IPS DF 6.9 (cell line): ENCODE measurements at regions not wholly inside any gene's neighbourhood (a gene's known extent, or its start where the extent isn't known, plus 50 kb on each side); places are given as distances from the start of the nearest gene placed in this dataset.

Source experiments
- DNase-seq: peaks from one replicate; pipeline ENCODE4 v3.0.0-alpha.2; 2013; ENCODE audit warnings: low read depth, low spot score
- H3K27ac ChIP-seq: one replicate; pipeline ENCODE4 v1.5.1; 2013; ENCODE audit warnings: low read length, control low read depth
- H3K27me3 ChIP-seq: 2 replicates; pipeline ENCODE4 v1.6.1; 2013; ENCODE audit warnings: mild to moderate bottlenecking, low read length; ENCODE audit not compliant: control insufficient read depth, insufficient read depth
- H3K36me3 ChIP-seq: 2 replicates; pipeline ENCODE4 v1.6.1; 2013; ENCODE audit warnings: low read length; ENCODE audit not compliant: control insufficient read depth, insufficient read depth
- H3K4me1 ChIP-seq: 2 replicates; pipeline ENCODE4 v1.6.1; 2013; ENCODE audit warnings: low read length; ENCODE audit not compliant: control insufficient read depth, insufficient read depth
- H3K4me3 ChIP-seq: 2 replicates; pipeline ENCODE4 v1.5.1; 2013; ENCODE audit warnings: mild to moderate bottlenecking, low read length
- H3K9me3 ChIP-seq: 2 replicates; pipeline ENCODE4 v1.6.1; 2013; ENCODE audit warnings: low read length, inconsistent platforms; ENCODE audit not compliant: control insufficient read depth, insufficient read depth
- WGBS: extraction: QIAGEN DNeasy Blood & Tissue Kit; methylation state at CpG from one replicate; pipeline ENCODE4 v1.1.7; 2013; ENCODE audit warnings: mixed read lengths, missing lambda C conversion rate; ENCODE audit not compliant: insufficient read length, insufficient coverage; 5-methylcytosine and 5-hydroxymethylcytosine counted together

DNA sequence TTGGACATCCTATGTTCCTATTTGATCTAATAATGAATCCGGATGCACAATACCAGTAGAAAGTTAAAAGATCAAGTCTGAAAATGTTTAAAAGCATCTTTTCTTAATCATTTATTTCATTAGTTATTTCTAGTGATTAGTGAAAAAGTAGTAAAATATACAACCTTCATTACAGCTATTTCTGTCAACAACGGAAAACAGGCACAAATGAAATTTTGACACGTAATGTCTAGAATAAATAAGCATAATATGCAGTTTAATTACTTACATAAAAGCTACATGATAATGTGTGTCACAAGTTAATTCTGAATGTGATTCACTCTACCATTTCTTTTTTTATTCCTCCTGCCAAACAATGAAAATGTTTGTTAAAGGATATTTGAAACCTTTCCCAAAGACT, 216.1 kb downstream of the MYCN start:
- H3K27ac ChIP-seq: no peak overlapping the region
- H3K4me1 ChIP-seq: no peaks in the 10 kb centered on the region
- WGBS: no CpG with 5 or more reads among the region's 3 CpGs
- H3K27me3 ChIP-seq: no peaks in the 10 kb centered on the region
- no peak overlapping the region for H3K4me3 ChIP-seq
- no peaks in the 10 kb centered on the region for H3K36me3 ChIP-seq
- H3K9me3 ChIP-seq: no peaks in the 10 kb centered on the region
- no peak for DNase-seq

DNA sequence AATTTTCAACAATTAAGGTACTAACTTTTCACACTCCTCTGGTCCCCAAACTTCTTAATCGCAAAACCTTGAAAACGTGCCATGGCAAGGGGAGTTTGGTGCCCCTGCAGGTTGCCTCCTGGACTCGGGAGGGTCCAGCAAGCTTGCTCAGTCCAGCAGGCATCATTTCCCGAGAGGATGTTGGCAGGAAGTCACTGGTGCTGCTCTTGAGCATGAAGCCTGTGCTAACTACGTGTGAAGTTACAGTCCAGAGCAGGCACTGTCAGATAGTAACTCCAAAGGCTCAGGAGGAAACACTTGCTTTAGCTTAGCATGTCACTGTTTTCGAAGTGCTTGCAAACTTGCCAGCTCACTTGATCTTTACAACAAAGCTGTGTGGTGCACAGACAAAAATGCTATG, 215.4 kb downstream of the MYCN start:
- no peak for DNase-seq
- Histone ChIP-seq H3K27me3 (no peaks in the 10 kb centered on the region), H3K4me3 (no peak overlapping the region), H3K4me1 (no peaks in the 10 kb centered on the region), H3K36me3 (no peaks in the 10 kb centered on the region), H3K9me3 (no peaks in the 10 kb centered on the region), H3K27ac (no peak overlapping the region)
- no CpG with 5 or more reads among the region's 6 CpGs for WGBS

DNA sequence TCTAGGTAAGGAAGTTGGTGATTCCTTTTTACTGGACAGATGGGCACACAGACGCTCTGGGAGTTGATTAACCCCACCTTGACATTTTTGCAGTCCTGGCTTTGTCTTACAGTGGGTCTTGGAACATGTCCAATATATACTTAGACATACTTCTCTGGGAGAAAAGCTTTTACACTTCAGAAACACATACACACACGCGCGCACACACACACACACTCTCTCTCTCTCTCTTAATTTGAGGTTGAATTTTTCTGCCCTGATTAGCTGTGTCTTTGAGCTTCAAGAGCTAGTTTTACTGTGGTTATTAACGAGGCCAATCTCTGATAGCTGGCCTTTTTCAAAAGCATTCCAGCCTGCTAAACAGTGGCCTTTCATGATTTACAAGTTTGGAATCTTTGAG, 215.0 kb downstream of the MYCN start:
- H3K27me3 ChIP-seq: no peaks in the 10 kb centered on the region
- no peaks in the 10 kb centered on the region for H3K9me3 ChIP-seq
- no peak overlapping the region for H3K4me3 ChIP-seq
- H3K36me3 ChIP-seq: no peaks in the 10 kb centered on the region
- no peaks in the 10 kb centered on the region for H3K4me1 ChIP-seq
- no peak for DNase-seq
- H3K27ac ChIP-seq: no peak overlapping the region
- WGBS: no CpG with 5 or more reads among the region's 5 CpGs

DNA sequence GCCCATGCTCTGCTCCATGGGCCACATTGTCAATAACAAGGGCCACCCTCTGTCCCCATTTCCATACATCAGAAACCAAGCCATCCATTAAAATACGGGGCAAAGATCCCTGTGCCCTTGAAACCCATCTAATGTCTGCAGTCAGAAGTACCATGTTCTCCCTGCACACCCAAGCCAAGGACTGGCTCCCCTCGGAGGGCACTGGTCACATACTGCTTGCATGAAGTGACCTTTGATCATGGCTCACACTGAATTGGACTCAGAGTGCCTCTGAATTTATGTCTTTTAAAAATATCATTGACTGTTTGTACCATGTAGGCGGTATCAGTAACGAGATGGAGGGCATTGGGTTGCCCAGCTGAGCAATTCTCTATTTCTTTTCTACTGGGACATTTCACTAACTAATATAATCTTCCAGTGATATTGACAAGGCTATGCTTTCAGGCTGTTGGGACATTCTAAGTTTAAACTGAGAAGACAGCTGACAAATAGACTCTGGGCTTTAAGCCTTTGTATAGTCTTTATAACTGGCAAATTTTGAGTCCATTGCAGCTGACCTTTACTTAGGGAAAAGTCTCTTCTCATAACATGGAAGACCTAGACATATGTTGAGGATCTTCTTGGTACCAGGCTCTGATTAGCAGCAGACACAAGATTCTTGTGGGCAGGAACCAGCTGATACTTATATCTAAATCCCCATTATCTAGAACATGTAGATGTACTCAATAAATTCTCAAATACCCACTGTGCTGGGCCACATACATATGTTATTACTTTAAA, 214.3 kb downstream of the MYCN start:
- Histone ChIP-seq H3K4me1 (no peaks in the 10 kb centered on the region), H3K4me3 (no peak overlapping the region), H3K9me3 (no peaks in the 10 kb centered on the region), H3K27me3 (no peaks in the 10 kb centered on the region), H3K27ac (no peak overlapping the region), H3K36me3 (no peaks in the 10 kb centered on the region)
- DNase-seq: no peak
- no CpG with 5 or more reads among the region's 4 CpGs for WGBS

DNA sequence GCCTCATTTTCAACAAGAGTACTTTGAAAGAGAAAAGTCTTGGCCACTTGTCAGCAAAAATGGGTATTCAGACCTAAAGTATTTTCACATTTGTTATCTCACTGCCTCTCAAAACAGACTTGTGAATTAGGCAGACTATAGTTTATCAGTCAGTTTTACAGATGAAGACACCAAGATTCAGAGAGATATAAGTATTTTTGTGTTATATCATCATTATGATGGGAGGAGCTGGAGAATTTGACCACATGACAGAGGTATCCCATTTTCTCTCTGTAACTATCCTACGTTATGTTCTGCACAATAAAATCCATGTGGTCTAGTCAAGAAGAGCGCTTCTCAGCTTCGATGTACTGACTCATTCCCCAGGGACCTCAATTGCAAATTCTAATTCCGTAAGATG, 213.7 kb downstream of the MYCN start:
- H3K4me1 ChIP-seq: no peaks in the 10 kb centered on the region
- DNase-seq: no peak
- WGBS: no CpG with 5 or more reads among the region's 4 CpGs
- no peaks in the 10 kb centered on the region for H3K36me3 ChIP-seq
- H3K27me3 ChIP-seq: no peaks in the 10 kb centered on the region
- H3K4me3 ChIP-seq: no peak overlapping the region
- no peaks in the 10 kb centered on the region for H3K9me3 ChIP-seq
- H3K27ac ChIP-seq: no peak overlapping the region

DNA sequence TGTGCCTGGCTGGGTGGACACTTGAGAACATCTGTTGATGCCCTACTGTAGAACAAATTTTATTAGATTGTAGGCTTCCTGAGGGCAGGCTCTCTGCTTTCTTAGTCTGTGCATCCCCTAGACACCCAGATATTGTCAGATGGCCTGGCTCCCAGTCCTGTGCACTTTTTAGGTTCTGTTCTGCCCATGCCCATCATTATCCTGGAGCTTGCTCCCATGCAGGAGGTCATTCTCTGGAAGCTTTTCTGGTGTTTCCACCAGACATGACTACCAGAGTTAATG, 213.3 kb downstream of the MYCN start:
- H3K9me3 ChIP-seq: no peaks in the 10 kb centered on the region
- H3K27ac ChIP-seq: no peak overlapping the region
- no peak overlapping the region for H3K4me3 ChIP-seq
- H3K36me3 ChIP-seq: no peaks in the 10 kb centered on the region
- H3K4me1 ChIP-seq: no peaks in the 10 kb centered on the region
- no peak for DNase-seq
- H3K27me3 ChIP-seq: no peaks in the 10 kb centered on the region

DNA sequence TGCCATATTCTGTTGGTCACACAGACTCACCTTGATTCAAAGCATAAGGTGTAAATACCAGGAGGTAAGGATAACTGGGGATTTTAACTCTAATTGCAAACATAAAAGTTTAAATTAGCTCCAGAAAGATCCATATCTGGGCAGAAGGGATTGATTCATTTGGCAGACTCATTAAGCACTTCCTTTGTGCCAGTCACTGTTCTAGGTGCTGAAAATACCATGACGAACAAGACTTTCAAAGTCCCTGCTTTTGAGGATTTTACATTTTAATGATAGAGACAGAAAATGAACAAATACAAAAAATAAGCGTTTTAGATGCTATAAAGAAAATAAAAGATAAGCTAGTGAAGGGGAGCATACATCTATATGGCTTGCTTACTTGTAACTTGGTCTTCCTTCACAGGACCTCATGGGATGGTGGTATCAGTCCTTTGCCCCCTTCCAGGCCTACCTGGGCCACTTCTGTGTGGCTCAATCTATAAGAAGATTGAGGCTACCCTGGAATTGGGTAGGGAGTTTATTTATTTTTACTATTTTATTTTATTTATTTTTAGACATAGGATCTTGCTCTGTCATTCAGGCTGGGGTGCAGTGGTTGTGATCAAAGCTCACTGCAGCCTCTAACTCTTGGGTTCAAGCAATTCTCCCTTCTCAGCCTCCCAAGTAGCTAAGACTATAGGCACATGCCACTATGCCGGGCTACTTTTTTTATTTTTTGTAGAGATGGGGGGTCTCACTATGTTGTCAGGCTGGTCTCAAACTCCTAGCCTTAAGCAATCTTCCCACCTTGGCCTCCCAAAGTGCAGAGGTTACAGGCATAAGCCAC, 212.8 kb downstream of the MYCN start:
- no peak for DNase-seq
- no peak overlapping the region for H3K27ac ChIP-seq
- H3K9me3 ChIP-seq: no peaks in the 10 kb centered on the region
- H3K4me1 ChIP-seq: no peaks in the 10 kb centered on the region
- no peak overlapping the region for H3K4me3 ChIP-seq
- no peaks in the 10 kb centered on the region for H3K27me3 ChIP-seq
- no peaks in the 10 kb centered on the region for H3K36me3 ChIP-seq
- no CpG with 5 or more reads among the region's 3 CpGs for WGBS

DNA sequence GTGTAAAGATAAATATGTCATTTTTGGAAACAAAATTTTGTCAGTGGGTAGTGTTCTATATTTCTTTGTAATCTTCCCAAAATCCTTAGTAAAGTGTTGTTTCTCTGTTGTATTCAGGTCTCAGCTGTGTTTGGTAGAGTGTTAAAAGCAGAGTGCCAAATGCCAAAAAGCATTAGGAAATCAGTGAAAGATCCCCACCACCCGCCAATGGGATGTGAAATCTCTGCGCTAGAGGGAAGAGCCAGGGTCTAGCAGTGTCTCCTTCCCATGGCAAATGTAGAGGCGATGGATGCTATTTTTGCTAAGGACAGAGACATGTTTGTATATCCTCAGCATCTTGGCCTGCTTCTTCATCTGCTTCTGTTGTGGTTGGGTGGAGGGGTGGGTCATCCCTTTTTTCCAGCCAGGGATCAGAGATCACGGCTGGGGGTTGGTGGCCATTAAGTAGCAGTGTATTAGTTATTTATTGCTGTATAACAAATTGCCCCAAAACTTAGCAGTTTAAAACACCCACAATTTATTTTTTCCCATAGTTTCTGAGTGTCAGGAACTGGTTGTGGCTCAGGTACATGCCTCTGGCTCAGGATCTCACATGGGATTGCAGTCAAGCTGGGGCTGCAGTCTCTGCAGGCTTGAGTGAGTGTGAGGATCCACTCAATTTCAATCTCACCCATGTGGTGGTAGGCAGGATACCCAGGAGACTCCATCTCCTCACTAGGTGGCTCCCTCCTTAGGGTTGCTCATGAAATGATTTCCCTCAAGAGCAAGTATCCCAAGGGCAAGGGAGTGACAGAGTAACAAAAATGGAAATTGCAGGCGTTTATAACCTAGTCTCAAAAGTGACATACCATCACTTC, 211.9 kb downstream of the MYCN start:
- no peak overlapping the region for H3K27ac ChIP-seq
- DNase-seq: no peak
- no peaks in the 10 kb centered on the region for H3K4me1 ChIP-seq
- no CpG with 5 or more reads among the region's 5 CpGs for WGBS
- no peaks in the 10 kb centered on the region for H3K36me3 ChIP-seq
- no peaks in the 10 kb centered on the region for H3K27me3 ChIP-seq
- no peak overlapping the region for H3K4me3 ChIP-seq
- H3K9me3 ChIP-seq: no peaks in the 10 kb centered on the region

DNA sequence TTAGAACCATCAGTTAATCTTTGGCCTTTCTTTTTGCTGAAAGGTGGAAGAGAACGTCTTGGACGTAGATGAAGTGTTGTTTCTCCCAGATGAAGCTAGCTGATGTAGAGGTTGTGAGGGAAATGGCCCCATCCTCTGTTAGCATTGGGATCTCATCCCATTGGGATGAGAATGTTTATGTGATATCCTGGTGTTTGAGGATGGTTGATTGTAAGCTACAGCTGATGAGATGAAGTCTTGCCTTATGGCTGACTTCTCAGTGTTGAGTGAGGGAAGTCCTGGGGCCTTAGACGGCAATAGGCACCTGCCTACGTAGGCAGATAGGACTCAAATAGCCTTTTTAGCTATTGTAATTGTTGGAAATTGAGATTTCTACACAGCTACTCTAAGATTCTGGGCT, 211.3 kb downstream of the MYCN start:
- no peaks in the 10 kb centered on the region for H3K4me1 ChIP-seq
- DNase-seq: no peak
- H3K4me3 ChIP-seq: no peak overlapping the region
- no CpG with 5 or more reads among the region's 4 CpGs for WGBS
- no peaks in the 10 kb centered on the region for H3K9me3 ChIP-seq
- no peaks in the 10 kb centered on the region for H3K36me3 ChIP-seq
- H3K27me3 ChIP-seq: no peaks in the 10 kb centered on the region
- H3K27ac ChIP-seq: no peak overlapping the region

DNA sequence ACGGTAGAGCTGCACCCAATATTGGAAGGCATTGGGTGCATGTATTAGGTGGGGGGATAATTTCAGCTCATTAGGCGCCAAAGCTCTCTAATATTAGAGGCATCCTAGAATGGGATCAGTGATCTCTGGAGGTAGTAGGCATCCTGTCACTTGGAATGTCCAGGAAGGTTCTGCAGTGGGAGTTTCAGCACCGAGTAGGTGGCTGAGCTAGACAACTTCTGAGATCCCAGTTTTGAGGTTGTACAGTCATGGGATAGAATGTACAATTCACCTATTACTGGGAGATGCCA, 210.9 kb downstream of the MYCN start:
- no CpG with 5 or more reads among the region's 3 CpGs for WGBS
- Histone ChIP-seq H3K27ac (no peak overlapping the region), H3K9me3 (no peaks in the 10 kb centered on the region), H3K36me3 (no peaks in the 10 kb centered on the region), H3K4me3 (no peak overlapping the region), H3K27me3 (no peaks in the 10 kb centered on the region), H3K4me1 (no peaks in the 10 kb centered on the region)
- DNase-seq: no peak
